NCI-H146 treated with DMSO at 0.1 percent for 48 hours (cell line): ENCODE measurements at regions not wholly inside any gene's neighbourhood (a gene's known extent, or its start where the extent isn't known, plus 50 kb on each side); places are given as distances from the start of the nearest gene placed in this dataset.
"Not testable (repeated sequence)": the region's sequence is repeated elsewhere in the genome, so short reads cannot be mapped to it uniquely, and the experiment has no call there.

Experiments
- DNase-seq: peaks from one replicate; lab custom pipeline; 2025; ENCODE audit not compliant: unreplicated experiment; lab: John Stamatoyannopoulos, UW

DNA sequence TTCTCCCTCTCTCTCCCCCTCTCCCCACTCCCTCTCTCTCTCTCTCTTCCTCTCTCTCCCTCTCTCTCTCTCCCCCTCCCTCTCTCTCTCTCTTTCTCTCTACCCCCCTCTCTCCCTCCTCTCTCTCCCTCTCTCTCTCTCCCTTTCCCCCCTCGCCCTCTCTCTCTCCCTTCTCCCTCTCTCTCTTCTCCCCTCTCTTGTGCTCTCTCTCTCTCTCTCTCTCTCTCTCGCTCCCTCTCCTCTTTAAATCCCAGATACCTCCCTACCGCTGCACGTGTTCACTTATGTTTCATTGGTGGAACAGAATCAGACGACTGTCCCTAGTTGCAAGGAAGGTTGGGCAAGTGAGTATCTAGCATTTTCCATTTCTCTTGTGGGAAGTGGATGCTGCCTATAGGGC is 166.5 kb downstream of the EBLN2 start:
- no peak for DNase-seq

DNA sequence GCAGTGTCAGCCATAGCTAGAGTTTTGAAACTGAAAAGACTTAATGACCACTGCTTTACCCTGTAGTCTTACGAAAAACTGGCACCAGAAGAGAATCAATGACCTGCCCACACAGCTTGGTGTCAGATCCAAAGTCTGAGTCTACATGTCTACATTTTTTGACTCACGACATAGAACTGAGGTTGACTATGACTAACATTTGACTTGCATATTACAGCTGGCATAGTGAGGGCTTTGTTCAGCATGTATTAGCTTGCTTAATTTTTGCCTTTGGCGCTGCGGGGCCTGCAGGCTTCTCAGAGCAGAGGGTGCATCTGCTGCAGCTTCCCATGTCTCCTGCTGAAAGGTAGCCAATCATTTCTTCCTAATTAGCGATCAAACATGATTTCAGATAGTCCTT is 167.0 kb downstream of the EBLN2 start:
- no peak for DNase-seq

DNA sequence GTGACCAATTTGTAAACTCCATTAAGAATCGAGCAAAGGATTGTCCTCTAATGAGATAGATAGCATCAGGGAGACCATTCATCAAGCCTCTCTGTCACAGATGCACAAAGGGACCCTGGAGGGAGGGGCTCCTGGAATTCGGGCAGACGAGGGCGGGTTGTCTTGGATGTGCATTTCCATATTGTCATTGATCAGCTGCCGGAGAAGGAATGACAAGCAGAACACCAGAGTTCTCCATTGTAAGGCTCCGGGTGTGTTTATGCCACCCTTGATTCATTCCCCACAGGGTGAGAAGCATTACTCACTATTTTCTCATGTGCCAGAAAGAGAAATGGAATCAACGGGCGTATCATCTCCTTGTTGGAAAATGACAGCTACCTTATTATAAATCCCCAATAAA is 167.5 kb downstream of the EBLN2 start:
- DNase-seq, result no peak

- no peak for DNase-seq
These were observed 173.0 kb downstream of the EBLN2 start for GRCh38 chr3:73234354-73235014.

- no peak for DNase-seq
These were observed 174.3 kb downstream of the EBLN2 start for GRCh38 chr3:73235768-73236167.

DNA sequence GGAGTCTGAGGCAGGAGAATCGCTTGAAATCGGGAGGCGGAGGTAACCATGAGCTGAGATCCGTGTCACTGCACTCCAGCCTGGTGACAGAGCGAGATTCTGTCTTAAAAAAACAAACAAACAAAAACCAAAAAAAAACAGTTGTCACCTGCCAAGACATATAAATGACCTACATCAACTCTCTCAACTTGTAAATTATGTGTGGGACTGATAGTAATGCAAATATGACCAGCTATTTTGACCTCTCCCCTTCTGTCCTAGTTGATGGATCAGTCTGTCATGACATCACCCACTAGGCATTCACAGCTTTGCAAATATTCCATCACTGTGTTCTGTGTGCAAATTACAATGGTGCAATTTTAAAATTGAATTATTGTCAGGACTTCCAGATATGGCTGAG is 175.4 kb downstream of the EBLN2 start:
- DNase-seq, result no peak

GRCh38 chr3:73243740-73244139 is 182.3 kb downstream of the EBLN2 start:
- DNase-seq, result no peak

DNA sequence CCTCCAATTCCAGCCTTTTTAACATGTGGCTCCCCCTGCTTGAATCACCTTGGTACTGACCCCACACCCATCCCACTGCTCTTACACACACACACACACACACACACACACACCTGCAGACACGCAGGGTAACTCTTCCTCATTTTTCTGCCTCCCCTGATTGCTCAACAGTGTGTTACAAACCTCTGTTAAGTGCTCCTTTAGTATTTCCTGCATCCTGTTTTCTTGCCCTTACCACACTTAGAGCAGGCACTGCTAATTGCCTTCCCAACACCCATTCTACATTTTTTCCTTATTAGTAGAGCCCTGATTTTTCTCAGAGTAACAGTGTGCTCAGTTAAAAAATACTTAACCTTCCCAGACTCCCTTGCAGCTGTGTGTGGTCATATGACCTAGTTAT is 184.0 kb downstream of the EBLN2 start:
- DNase-seq, result no peak

DNA sequence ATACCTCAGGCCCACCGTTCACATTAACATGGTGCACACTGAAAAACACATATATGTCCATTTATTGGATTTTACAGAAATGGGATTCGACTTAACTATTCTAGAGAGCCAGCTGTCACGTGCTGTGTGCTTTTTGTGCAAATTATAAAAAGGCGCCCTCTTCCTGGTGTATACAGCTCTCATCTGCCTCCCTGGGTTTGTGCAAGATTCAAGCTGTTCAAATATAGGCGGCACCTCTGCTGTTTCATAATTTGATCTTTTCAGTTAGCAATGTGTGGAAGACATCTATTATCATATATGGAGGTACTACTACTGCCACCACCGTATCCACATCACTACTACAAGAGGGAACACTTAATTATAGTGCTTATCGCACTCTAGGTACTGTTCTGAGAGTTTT is 187.6 kb downstream of the EBLN2 start:
- DNase-seq, result no peak

DNA sequence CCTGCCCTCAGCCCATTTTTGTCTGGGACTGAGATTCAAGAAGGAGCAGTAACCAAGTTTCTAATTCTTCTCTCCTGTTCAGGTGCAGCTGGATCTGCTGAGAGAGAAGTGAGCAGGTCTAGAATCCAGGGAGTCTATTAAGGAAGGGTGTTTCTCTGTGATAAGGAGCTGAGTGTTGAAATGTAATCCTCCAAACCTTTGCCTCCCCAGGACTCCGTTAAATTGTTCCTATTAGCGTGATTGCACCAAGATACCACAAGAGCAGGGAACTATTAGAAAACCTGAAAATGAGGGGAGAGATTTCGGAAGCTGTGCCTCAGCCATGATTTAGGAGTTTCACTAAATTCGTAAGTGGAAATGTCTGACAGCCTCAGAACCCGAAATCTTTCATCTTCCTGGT is 192.6 kb downstream of the EBLN2 start:
- DNase-seq, result no peak

- no peak for DNase-seq
These were observed 194.2 kb downstream of the EBLN2 start for GRCh38 chr3:73255609-73256029.

DNA sequence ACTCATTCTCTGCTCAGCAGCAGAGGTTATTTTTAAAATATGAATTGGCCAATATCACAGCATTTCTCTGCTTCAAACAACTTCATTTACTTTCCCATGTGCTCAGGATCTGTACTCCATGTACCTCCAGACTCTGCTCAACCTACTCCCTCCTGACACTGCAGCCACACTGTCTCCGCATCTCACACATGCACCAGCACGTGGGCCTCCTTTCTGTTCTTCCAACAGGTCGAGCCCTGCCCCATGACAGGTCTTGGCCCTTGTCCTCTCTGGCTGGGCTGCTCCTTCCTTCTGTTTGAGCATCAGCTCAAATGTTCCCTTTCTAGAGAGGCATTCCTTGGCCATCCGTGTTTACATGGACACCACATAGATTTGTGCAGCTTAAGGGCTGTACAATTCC is 195.7 kb downstream of the EBLN2 start:
- DNase-seq, result no peak

DNA sequence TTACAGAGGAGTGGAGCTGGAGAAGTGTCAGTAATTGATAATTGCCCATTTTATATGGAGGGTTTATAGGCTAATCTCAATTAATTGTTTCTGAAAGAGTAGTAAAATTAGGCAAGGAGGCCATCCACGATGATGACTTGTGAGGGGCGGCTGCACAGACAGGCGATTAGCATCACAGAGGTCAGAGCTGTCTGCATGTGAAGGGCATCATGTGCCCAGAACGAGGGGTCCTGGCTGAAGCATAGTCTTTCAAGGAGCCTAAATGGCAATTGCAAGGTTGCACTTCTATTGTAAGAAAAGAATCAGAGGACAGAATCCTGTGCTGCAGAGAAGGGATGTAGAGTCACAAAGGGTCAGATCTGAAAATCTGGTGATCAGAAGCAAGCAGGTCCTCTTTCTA is 196.6 kb downstream of the EBLN2 start:
- DNase-seq, result no peak

DNA sequence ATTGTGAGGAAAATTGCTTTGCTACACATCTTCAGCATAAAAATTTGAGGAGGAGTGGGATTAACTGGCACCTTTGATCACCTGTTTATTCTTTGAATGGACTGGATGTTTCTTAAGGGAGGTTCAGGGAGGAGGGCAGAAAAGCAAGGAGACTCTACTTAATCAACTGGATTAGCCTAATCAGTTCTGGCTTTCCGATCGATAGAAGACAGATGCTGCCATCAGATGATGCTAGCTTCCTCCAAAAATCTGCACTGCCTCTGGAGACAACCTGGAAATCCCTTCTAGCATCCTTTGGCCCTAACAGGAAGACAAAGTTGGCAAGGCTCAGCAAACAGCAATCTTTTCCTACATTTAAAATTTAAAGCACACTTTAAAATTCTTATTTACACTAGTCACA is 197.8 kb downstream of the EBLN2 start:
- no peak for DNase-seq

DNA sequence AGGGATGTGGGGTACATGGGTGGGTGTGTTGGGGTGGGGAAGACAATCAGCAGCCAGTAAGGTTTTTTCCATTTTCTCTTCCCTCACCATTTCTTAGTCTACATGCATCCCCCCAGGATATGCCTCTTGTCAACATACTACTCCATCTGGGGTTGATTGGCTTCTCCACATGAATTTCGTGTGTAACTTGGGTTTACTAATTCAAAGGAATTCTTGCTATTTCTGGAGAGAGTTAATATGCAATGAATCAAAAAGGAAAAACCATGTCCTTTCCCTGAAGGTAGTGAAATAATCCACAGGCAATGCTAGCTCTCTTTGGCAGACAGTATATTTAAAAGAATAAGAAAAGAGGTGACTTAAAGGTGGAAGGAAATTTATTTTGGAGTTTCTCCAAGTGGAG is 198.4 kb downstream of the EBLN2 start:
- DNase-seq, result no peak

GRCh38 chr3:73266558-73266957 is 205.1 kb downstream of the EBLN2 start:
- not testable (repeated sequence) for DNase-seq

DNA sequence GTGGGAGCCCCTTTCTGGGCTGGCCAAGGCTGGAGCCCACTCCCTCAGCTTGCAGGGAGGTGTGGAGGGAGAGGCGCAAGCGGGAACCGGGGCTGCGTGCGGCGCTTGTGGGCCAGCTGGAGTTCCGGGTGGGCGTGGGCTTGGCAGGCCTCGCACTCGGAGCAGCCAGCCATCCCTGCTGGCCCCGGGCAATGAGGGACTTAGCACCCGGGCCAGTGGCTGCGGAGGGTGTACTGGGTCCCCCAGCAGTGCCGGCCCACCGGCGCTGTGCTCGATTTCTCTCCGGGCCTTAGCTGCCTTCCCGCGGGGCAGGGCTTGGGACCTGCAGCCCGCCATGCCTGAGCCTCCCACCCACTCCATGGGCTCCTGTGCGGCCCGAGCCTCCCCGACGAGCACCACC is 207.7 kb downstream of the EBLN2 start:
- DNase-seq, result not testable (repeated sequence)

DNA sequence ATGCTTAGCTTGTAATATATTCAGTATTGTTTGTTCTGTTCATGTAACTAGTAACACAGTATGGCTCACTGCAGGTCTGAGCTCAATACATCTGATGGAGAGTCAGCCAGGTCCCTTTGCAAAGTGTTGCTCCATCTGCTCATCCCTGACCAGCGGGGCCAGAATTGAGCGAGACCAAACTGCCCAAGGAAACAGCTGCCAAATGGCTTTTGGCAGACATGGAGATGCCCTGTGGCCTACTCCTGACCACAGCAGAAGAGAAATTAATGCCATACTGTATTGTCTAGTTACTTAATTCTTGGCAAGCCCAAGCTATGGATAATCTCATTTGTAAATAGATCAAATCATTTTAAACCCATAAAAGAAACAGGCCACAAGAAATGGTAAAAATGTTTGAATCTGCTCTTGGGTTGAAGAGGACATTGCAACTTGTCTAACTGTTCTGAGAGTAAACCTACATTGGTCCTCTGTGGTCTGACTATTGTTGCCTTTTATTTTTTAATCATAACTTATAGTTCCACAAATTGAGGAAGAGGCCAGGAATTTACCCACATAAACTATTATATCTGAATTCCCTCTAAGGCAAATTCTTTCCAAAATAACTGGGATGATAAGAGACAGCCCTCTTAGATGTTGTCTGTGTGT is 209.5 kb downstream of the EBLN2 start:
- DNase-seq, result no peak

DNA sequence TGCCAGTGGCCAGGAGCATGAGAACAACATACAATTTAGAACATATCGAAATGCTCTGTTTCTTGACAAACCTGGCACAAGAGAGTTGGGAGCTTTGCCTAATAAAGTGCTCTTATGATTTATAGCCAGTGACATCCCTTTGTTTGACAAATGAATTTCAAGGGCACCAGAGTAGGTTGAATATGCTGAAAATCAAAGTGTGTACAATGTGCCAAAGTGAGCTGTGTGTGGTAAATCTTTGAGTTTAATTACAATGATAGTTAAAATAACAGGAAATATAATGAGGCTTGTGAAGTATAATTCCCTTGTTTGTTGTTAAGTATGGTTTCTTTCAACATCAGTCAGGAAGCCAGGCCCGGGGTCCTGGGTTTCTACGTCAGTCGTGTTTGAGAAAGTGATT is 211.9 kb downstream of the EBLN2 start:
- no peak for DNase-seq

DNA sequence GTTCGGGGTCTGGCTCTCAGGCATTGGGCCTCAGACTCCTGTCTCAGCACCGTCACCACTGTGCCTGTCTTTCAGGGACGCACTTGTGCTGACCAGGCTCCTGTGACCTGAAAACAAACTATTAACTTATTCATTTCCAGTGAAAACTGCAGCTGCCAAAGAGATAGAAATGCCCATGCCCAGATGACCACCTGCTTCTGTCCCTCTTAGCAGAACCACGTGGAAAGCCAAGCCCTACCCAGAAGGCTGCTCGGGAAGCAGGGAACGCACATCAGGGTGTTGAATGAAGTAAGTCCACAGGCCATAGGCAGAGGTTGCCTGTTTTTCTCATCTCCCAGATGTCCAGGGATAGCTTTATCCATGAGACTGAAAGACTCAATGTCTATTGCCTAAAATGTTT is 219.3 kb downstream of the EBLN2 start:
- no peak for DNase-seq

DNA sequence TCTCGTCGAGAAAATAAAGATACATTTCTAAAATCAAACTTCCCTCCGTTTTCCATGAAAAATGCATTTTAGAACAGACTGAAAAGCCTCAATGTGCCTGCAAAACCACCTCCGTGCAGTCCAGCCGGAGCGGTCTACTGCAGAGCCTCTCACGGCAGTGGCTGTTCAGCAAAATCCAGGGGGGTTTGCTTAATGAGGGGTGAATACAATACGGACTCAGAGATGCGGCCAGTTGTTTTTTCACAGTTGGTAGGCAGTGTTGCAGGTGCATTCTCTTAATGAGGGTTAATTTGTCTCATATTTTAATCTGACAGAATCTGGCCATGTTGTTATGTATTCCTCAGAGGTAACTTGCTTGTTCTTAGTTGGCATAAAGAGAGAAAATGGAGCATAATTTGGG is 223.0 kb downstream of the EBLN2 start:
- DNase-seq, result no peak

DNA sequence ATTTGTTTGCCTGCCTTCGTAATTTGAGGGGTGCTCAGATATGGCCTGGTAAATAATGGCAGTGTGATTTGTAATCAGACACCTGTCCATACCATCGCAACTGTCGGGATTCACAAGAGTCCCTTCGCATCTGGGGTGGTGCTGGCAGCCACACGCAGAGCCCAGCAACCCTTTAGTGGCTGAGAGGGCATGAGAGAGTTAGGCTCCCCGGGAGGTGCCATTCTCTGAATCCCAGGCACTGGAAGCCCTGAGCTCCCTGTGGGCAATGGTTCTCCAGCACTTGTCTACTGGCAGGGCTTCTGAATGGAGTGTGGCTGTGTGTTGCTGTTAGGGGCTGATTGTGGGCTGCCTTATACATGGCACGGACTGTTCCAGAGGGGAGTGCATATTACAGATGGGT is 230.1 kb downstream of the EBLN2 start:
- no peak for DNase-seq

GRCh38 chr3:73292220-73292619 is 230.8 kb downstream of the EBLN2 start:
- no peak for DNase-seq
